Peyer's patch (tissue), 4 donors: ENCODE measurements at regions not wholly inside any gene's neighbourhood (a gene's known extent, or its start where the extent isn't known, plus 50 kb on each side); places are given as distances from the start of the nearest gene placed in this dataset.

ENCODE experiments used
- DNase-seq, 3 donors: peaks; one replicate each; pipeline ENCODE4 v3.0.0-alpha.2; 2017 to 2019
- H3K27ac ChIP-seq, 4 donors: fragments of 200-600 bp; sonication (generic); one replicate each; pipeline ENCODE4 v1.5.1; 2016 to 2019
- H3K27me3 ChIP-seq, 2 donors: fragments of 200-600 bp; sonication (generic); one replicate each; pipeline ENCODE4 v1.5.1; 2019
- H3K36me3 ChIP-seq, 3 donors: fragments of 200-600 bp; sonication (generic); one replicate each; pipeline ENCODE4 v1.5.1; 2016 to 2019
- H3K4me1 ChIP-seq, 4 donors: fragments of 200-600 bp; sonication (generic); one replicate each; pipeline ENCODE4 v1.5.1; 2016 to 2019
- H3K4me3 ChIP-seq, 4 donors: fragments of 200-600 bp; sonication (generic); 1 replicate in 3 of 4; 2 replicates in 1 of 4; pipeline ENCODE4 v1.5.1; 2016 to 2019; ENCODE audit warnings: mild to moderate bottlenecking in 1 of 4
- H3K9me3 ChIP-seq, 4 donors: fragments of 200-600 bp; sonication (generic); one replicate each; pipeline ENCODE4 v1.5.1; 2016 to 2019; ENCODE audit warnings: mild to moderate bottlenecking in 1 of 4
- CTCF ChIP-seq, 6 experiments: fragments of 450-650 bp in 4 of 6; fragments of 200-600 bp in 2 of 6; sonication (generic) in 1 of 6; IDR thresholded peaks; one replicate each; pipeline ENCODE4 v1.5.1; 2017 to 2019; ENCODE audit warnings: antibody characterized with exemption in 6 of 6, mild to moderate bottlenecking in 3 of 6, moderate library complexity in 1 of 6
- POLR2A ChIP-seq, 2 donors: fragments of 450-650 bp; IDR thresholded peaks; one replicate each; pipeline ENCODE4 v1.5.1; 2017; ENCODE audit warnings: antibody characterized with exemption in 2 of 2, mild to moderate bottlenecking in 2 of 2, moderate library complexity in 2 of 2

GRCh38 chr14:98685725-98686124 is 586.3 kb downstream of the BCL11B start:
- H3K27ac ChIP-seq = no peak overlapping the region
- no peak overlapping the region for H3K4me3 ChIP-seq
- H3K4me1 ChIP-seq = no peaks in the 10 kb centered on the region
- no peak for DNase-seq
- H3K9me3 ChIP-seq = no peaks in the 10 kb centered on the region
- no peaks in the 10 kb centered on the region for H3K36me3 ChIP-seq
- TF ChIP-seq CTCF (IDR thresholded peaks at IDR 0.05) (no peak), POLR2A (IDR thresholded peaks at IDR 0.05) (no peak)
- no peaks in the 10 kb centered on the region for H3K27me3 ChIP-seq

- Histone ChIP-seq H3K27me3 (no peaks in the 10 kb centered on the region), H3K27ac (no peak overlapping the region), H3K4me3 (no peak overlapping the region), H3K4me1 (no peaks in the 10 kb centered on the region), H3K36me3 (no peaks in the 10 kb centered on the region), H3K9me3 (no peaks in the 10 kb centered on the region)
- TF ChIP-seq CTCF (IDR thresholded peaks at IDR 0.05) = no peak
- TF ChIP-seq POLR2A (IDR thresholded peaks at IDR 0.05) = no peak
- no peak for DNase-seq
These were observed 583.6 kb downstream of the BCL11B start for GRCh38 chr14:98688446-98688845.

GRCh38 chr14:98689951-98690350 is 582.0 kb downstream of the BCL11B start:
- Histone ChIP-seq H3K27me3 (no peaks in the 10 kb centered on the region), H3K4me3 (no peak overlapping the region), H3K36me3 (no peaks in the 10 kb centered on the region), H3K27ac (no peak overlapping the region), H3K9me3 (no peaks in the 10 kb centered on the region), H3K4me1 (no peaks in the 10 kb centered on the region)
- no peak for DNase-seq
- TF ChIP-seq CTCF (IDR thresholded peaks at IDR 0.05) = no peak
- no peak for TF ChIP-seq POLR2A (IDR thresholded peaks at IDR 0.05)

- Histone ChIP-seq H3K9me3 (no peaks in the 10 kb centered on the region), H3K27me3 (no peaks in the 10 kb centered on the region), H3K36me3 (no peaks in the 10 kb centered on the region), H3K27ac (no peak overlapping the region), H3K4me3 (no peak overlapping the region), H3K4me1 (no peaks in the 10 kb centered on the region)
- DNase-seq = no peak
- TF ChIP-seq CTCF (IDR thresholded peaks at IDR 0.05) = no peak
- TF ChIP-seq POLR2A (IDR thresholded peaks at IDR 0.05) = no peak
These were observed 579.2 kb downstream of the BCL11B start for GRCh38 chr14:98692832-98693231.

GRCh38 chr14:98694541-98694940 is 577.5 kb downstream of the BCL11B start:
- H3K27me3 ChIP-seq = no peaks in the 10 kb centered on the region
- no peak overlapping the region for H3K4me3 ChIP-seq
- no peak overlapping the region for H3K27ac ChIP-seq
- TF ChIP-seq POLR2A (IDR thresholded peaks at IDR 0.05) = no peak
- TF ChIP-seq CTCF (IDR thresholded peaks at IDR 0.05) = no peak
- H3K36me3 ChIP-seq = no peaks in the 10 kb centered on the region
- no peaks in the 10 kb centered on the region for H3K9me3 ChIP-seq
- DNase-seq = no peak
- H3K4me1 ChIP-seq = no peaks in the 10 kb centered on the region

- Histone ChIP-seq H3K27me3 (no peaks in the 10 kb centered on the region), H3K36me3 (no peaks in the 10 kb centered on the region), H3K4me1 (no peaks in the 10 kb centered on the region), H3K27ac (no peak overlapping the region), H3K9me3 (no peaks in the 10 kb centered on the region), H3K4me3 (no peak overlapping the region)
- DNase-seq = no peak
- TF ChIP-seq POLR2A (IDR thresholded peaks at IDR 0.05) = no peak
- no peak for TF ChIP-seq CTCF (IDR thresholded peaks at IDR 0.05)
These were observed 576.2 kb downstream of the BCL11B start for GRCh38 chr14:98695809-98696208.
